GM19023 (cell line): ENCODE measurements at regions not wholly inside any gene's neighbourhood (a gene's known extent, or its start where the extent isn't known, plus 50 kb on each side); places are given as distances from the start of the nearest gene placed in this dataset.
"Not testable (repeated sequence)": the region's sequence is repeated elsewhere in the genome, so short reads cannot be mapped to it uniquely, and the experiment has no call there.

ENCODE experiments used
- ATAC-seq: cut with Tn5 transposase; IDR thresholded peaks from one replicate; pipeline ENCODE4 v1.9.1; 2021; ENCODE audit warnings: mild to moderate bottlenecking, moderate library complexity; ENCODE audit not compliant: unreplicated experiment

- ATAC-seq, result no peak
Observed at GRCh38 chr14:30156571-30156970, 228.9 kb upstream of the PRKD1 start.

- ATAC-seq, result no peak
Observed at GRCh38 chr14:30158299-30158698, 230.7 kb upstream of the PRKD1 start.

GRCh38 chr14:30159374-30159773 lies 231.7 kb upstream of the PRKD1 start:
- ATAC-seq, result no peak

- ATAC-seq, result no peak
Observed at GRCh38 chr14:30160608-30161007, 233.0 kb upstream of the PRKD1 start.

GRCh38 chr14:30162066-30162465 lies 234.4 kb upstream of the PRKD1 start:
- ATAC-seq, result no peak

GRCh38 chr14:30165255-30165654 lies 237.6 kb upstream of the PRKD1 start:
- no peak for ATAC-seq

- no peak for ATAC-seq
Observed at GRCh38 chr14:30177781-30178180, 250.1 kb upstream of the PRKD1 start.

GRCh38 chr14:30179381-30180130 lies 251.9 kb upstream of the PRKD1 start:
- ATAC-seq, result no peak

- no peak for ATAC-seq
Observed at GRCh38 chr14:30180219-30180618, 252.6 kb upstream of the PRKD1 start.

GRCh38 chr14:30185832-30186231 lies 258.2 kb upstream of the PRKD1 start:
- no peak for ATAC-seq

- ATAC-seq, result no peak
Observed at GRCh38 chr14:30191639-30192279, 264.1 kb upstream of the PRKD1 start.

- no peak for ATAC-seq
Observed at GRCh38 chr14:30193101-30193500, 265.5 kb upstream of the PRKD1 start.

GRCh38 chr14:30193845-30194501 lies 266.3 kb upstream of the PRKD1 start:
- ATAC-seq, result no peak

GRCh38 chr14:30194741-30195148 lies 267.1 kb upstream of the PRKD1 start:
- no peak for ATAC-seq

- no peak for ATAC-seq
Observed at GRCh38 chr14:30195941-30196340, 268.3 kb upstream of the PRKD1 start.

- ATAC-seq, result no peak
Observed at GRCh38 chr14:30196861-30197260, 269.2 kb upstream of the PRKD1 start.

- not testable (repeated sequence) for ATAC-seq
Observed at GRCh38 chr14:30198720-30199119, 271.1 kb upstream of the PRKD1 start.

GRCh38 chr14:30204431-30204980 lies 276.9 kb upstream of the PRKD1 start:
- no peak for ATAC-seq

- ATAC-seq, result no peak
Observed at GRCh38 chr14:30209136-30209535, 281.5 kb upstream of the PRKD1 start.

GRCh38 chr14:30210630-30211029 lies 283.0 kb upstream of the PRKD1 start:
- no peak for ATAC-seq

- no peak for ATAC-seq
Observed at GRCh38 chr14:30211326-30211725, 283.7 kb upstream of the PRKD1 start.

GRCh38 chr14:30214014-30214413 lies 286.4 kb upstream of the PRKD1 start:
- no peak for ATAC-seq
